Fibroblast of peridontal ligament (primary cell): ENCODE measurements at regions not wholly inside any gene's neighbourhood (a gene's known extent, or its start where the extent isn't known, plus 50 kb on each side); places are given as distances from the start of the nearest gene placed in this dataset.
"Not testable (repeated sequence)": the region's sequence is repeated elsewhere in the genome, so short reads cannot be mapped to it uniquely, and the experiment has no call there.

ENCODE experiments used
- DNase-seq: peaks from one replicate; pipeline ENCODE4 v3.0.0-alpha.2; 2010; ENCODE audit errors: extremely low read depth

GRCh38 chr5:68862560-68862959 lies 231.3 kb upstream of the SLC30A5 start:
- no peak for DNase-seq

- not testable (repeated sequence) for DNase-seq
These were observed 228.6 kb upstream of the SLC30A5 start for GRCh38 chr5:68865192-68865591.

GRCh38 chr5:68872088-68872839 lies 221.6 kb upstream of the SLC30A5 start:
- no peak for DNase-seq

- DNase-seq: no peak
These were observed 220.6 kb upstream of the SLC30A5 start for GRCh38 chr5:68873198-68873597.

GRCh38 chr5:68875351-68875750 lies 218.5 kb upstream of the SLC30A5 start:
- DNase-seq: no peak

- DNase-seq: no peak
These were observed 210.4 kb upstream of the SLC30A5 start for GRCh38 chr5:68883436-68883835.

- no peak for DNase-seq
These were observed 209.6 kb upstream of the SLC30A5 start for GRCh38 chr5:68884144-68884754.

- peak; percentile 7 for DNase-seq
These were observed 208.9 kb upstream of the SLC30A5 start for GRCh38 chr5:68884883-68885282.

- DNase-seq: no peak
These were observed 207.0 kb upstream of the SLC30A5 start for GRCh38 chr5:68886814-68887213.

- DNase-seq: no peak
These were observed 202.1 kb upstream of the SLC30A5 start for GRCh38 chr5:68891718-68892117.

- no peak for DNase-seq
These were observed 199.1 kb upstream of the SLC30A5 start for GRCh38 chr5:68894673-68895072.

- DNase-seq: peak; percentile 31
These were observed 194.8 kb upstream of the SLC30A5 start for GRCh38 chr5:68898951-68899471.

- peak; percentile 77 for DNase-seq
These were observed 181.7 kb upstream of the SLC30A5 start for GRCh38 chr5:68911840-68912690.

- DNase-seq: no peak
These were observed 178.7 kb upstream of the SLC30A5 start for GRCh38 chr5:68915079-68915478.

- DNase-seq: no peak
These were observed 175.5 kb upstream of the SLC30A5 start for GRCh38 chr5:68918306-68918705.

GRCh38 chr5:68919988-68920490 lies 173.8 kb upstream of the SLC30A5 start:
- no peak for DNase-seq

GRCh38 chr5:68920888-68921287 lies 172.9 kb upstream of the SLC30A5 start:
- no peak for DNase-seq

- DNase-seq: no peak
These were observed 171.4 kb upstream of the SLC30A5 start for GRCh38 chr5:68922172-68922987.

GRCh38 chr5:68924481-68925145 lies 169.2 kb upstream of the SLC30A5 start:
- peak; percentile 50 for DNase-seq

- no peak for DNase-seq
These were observed 165.1 kb upstream of the SLC30A5 start for GRCh38 chr5:68928617-68929302.
